ENCODE measurements at regions not wholly inside any gene's neighbourhood (a gene's known extent, or its start where the extent isn't known, plus 50 kb on each side); places are given as distances from the start of the nearest gene placed in this dataset.

GRCh38 chr14:42734041-42734440 is 1127.4 kb downstream of the LRFN5 start:
- TF ChIP-seq CTCF (IDR thresholded peaks at IDR 0.05): no peak
- no peak for TF ChIP-seq POLR2A (IDR thresholded peaks at IDR 0.05)

All from lower leg skin (tissue), 3 donors.